T-helper 2 cell (primary cell): ENCODE measurements at regions not wholly inside any gene's neighbourhood (a gene's known extent, or its start where the extent isn't known, plus 50 kb on each side); places are given as distances from the start of the nearest gene placed in this dataset.

ENCODE experiments used
- DNase-seq, 5 experiments: peaks; one replicate each; pipeline versions ENCODE4 v3.0.0 to v3.0.0-alpha.2; 2012 to 2022

DNA sequence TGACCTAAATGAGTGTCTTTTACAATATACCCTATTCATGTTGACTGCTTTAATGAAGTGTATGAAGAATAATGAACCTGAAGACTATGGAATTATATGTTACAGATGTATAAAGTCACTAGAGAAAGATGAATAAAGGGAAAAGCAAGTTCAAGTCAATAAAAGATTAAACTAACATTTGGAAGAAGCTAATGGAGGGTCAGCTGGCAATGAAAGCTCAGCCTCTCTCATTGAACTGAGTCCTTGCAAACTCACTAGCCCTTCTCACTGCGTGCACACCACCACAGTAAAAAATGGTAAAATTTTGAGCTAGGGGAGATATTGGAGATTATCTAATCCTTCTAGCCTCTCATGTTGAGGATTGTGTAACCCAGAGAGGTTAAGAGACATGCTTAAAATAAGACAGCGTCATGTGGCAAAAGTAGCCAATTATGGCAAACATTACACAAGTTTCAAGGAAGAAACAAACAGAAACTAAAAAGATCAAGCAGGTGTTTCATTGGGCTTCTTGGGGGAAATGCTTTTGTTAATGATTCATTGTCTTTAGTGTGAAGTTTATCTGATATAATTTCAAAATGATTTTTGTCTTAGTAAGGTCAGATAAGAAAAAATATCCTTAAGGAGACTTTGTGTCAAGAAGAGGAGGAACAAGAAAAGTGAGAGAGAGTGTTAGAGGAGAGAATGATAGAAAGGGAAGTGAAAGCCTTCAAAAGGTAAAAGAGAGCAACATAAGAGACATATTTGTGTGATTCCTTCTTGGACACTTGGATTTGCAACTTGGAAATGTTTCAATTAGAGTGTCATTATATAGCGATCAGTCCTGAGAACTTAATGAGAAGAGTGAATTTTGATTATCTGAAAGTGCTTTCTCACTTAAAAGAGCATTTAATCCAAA is 893.7 kb upstream of the FAM98A start:
- DNase-seq, result no peak

- DNase-seq, result no peak
Observed at GRCh38 chr2:34486965-34487364, 887.9 kb upstream of the FAM98A start.

DNA sequence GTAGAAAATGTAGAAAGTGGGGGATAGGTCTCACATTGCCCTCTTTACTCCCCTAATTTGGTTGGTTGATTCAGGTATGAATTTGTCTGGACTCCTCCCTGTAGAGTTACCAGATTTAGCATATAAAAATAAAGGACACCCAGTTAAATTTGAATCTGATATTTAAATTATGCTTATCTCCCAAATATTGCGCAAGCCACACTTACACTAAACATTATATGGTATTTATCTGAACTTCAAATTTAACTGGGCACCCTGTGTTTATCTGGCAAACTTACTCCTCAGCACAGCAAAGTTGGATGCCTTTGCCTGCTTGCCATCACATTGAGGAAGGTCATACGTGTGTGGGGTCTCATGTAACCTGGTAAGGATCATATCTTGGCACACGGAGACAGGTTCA is 882.4 kb upstream of the FAM98A start:
- no peak for DNase-seq

DNA sequence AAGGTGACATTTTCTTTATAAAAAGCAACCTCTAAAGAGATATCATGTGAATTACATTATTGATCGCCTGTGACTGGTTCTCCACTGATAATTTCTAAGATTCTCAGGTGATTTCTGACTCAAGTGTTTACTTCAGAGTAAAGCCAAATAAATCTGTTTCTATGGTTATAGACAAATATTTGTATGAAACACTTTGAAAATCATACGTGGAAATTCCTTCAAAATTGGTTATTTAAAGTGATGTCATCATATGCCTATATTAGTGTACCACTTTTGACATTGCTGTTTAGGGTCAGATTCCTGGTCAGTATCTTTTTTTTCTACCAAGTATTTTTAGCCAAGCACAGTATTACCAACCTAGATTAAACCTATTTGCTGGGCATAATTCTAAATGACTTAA is 881.3 kb upstream of the FAM98A start:
- DNase-seq, result no peak

DNA sequence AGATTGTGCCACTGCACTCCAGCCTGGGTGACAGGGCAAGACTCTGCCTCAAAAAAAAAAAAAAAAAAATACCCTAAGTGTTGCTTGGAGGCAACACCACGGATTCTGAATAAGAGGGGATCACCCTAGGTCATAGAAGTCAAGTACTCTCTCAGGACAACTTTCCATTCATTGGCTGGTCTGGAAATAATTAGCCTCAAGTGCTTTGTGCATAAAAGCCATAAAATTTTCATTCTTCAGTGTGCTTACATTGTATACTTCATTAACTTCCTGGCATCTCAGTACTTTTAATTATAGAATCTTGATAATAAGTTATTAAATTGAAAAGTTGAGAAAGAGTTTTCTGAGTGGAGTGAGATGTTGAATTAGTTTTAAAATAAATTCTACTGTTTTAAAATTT is 876.1 kb upstream of the FAM98A start:
- no peak for DNase-seq

DNA sequence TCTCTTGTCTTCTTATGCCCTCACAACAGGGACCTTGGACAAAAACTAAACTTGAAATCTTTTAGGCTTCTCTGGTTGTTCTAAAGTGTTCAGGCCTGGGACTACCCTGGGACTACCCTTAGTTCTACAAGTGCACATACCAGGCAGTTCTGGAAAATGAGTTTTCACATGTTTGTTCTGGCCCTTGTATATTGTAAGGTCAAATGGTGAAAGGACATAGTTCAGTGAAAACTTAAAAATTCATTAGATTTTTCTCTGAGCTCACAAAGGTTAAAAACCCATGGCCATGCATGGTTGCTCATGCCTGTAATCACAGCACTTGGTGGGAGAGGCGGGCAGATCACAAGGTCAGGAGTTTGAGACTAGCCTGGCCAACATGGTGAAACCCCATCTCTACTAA is 875.5 kb upstream of the FAM98A start:
- no peak for DNase-seq

- DNase-seq, result no peak
Observed at GRCh38 chr2:34447097-34447496, 848.0 kb upstream of the FAM98A start.

GRCh38 chr2:34423301-34423700 is 824.2 kb upstream of the FAM98A start:
- DNase-seq, result no peak

- DNase-seq, result no peak
Observed at GRCh38 chr2:34419856-34420255, 820.8 kb upstream of the FAM98A start.

- DNase-seq, result no peak
Observed at GRCh38 chr2:34416856-34417255, 817.8 kb upstream of the FAM98A start.

GRCh38 chr2:34414856-34415255 is 815.8 kb upstream of the FAM98A start:
- no peak for DNase-seq

DNA sequence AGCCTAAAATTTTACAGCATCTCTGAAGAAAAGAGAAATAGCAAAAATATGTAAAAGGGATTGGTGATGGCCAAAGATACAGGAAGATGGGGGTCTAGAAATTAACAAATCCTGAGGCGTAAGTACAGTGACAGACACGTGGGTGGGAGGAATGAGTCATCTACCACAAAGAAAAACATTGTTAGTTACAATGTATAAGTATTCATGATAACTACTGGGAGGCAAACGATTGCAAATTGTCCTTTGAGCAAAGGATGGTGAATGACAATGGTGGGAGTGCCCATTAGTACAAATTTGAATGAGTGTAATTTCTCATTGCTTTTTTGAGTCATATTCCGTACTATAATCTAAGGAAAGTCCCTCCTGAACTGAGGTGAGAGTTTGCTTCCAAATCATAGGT is 809.0 kb upstream of the FAM98A start:
- DNase-seq, result peak in 1 of 5 experiments; percentile 2

DNA sequence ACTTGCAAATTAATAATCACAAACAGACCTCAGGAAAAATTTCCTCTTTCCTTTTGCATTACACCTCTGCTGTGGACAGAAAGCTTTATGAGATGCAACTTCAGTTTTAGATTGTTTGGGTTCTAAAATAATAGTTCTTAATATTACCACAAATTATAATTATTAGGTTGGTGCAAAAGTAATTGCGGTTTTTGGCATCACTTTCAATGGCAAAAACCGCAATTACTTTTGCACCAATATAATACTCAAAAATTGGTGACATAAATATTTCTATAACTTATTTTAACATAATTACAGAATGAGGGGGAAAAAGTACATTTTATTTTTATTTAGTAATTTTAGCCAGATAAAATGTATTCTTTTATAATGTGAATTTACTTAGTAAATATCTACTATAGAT is 804.4 kb upstream of the FAM98A start:
- no peak for DNase-seq

DNA sequence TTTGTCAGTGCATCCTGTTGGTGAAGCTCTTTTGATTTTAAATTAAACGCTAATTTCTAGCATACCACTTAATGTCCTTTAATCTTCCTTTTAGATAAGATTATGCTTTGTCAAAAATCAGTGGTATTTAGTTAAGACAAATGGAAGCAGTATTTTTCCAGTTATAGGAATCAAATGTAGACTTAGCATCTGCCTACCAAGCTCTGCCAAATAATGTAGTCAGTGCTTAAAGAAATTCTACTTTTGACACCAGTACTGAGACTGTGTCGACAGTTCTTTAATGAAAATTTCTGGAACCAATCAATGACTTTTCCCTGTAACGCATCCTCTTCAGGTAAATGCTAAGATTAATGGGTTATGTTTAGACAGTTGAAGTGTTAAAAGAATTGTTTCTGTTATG is 803.3 kb upstream of the FAM98A start:
- no peak for DNase-seq

GRCh38 chr2:34401186-34401585 is 802.1 kb upstream of the FAM98A start:
- DNase-seq, result no peak

DNA sequence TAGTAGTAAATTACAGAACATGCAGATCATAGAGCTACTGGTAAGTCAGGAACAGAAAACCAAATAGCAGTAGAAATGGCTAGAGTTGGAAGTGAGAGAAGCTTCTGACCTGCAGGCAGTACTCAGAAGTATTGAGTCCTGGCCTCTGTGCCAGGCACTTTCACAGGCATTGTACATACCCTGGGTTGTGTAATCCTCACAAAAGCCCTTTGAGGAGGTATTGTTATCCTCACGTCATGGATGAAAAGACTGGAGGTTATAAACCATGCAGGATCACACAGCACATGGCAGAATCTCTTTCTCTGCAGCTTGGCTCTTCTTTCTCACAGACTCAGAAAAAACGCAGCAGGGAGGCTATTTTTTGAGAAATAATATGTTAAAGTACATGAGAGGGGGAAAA is 789.3 kb upstream of the FAM98A start:
- no peak for DNase-seq

GRCh38 chr2:34387536-34387935 is 788.4 kb upstream of the FAM98A start:
- no peak for DNase-seq

GRCh38 chr2:34379586-34379985 is 780.5 kb upstream of the FAM98A start:
- no peak for DNase-seq

DNA sequence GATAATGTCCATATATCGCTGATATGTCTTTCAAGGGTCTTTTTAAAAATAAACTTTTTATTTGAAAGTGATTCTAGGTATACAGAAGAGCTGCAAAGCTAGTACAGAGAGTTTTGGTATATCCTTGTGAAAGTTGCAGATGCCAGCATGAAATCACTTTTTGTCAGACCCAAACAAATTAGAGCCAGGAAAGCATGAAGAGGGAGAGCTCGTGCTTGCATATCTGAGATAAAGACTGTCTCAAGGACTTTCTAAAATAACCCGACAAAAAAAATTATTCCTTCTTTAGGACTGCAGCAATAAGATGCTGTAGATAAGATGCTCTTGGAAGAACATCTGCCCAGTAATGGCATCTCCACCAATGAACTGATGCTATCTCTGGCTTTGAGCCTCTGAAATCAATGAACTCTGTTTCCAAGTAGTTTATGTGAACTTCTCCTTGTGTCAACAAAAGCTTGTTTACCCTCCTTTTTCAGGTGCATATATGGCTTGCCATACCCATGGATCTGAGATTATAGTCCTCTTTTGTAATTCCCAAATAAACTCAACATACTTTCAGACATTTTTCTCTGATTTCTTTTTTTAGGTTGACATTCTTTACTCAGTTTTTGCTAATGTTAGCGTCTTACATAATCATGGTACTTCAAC is 774.6 kb upstream of the FAM98A start:
- no peak for DNase-seq

- no peak for DNase-seq
Observed at GRCh38 chr2:34372967-34373366, 773.9 kb upstream of the FAM98A start.

DNA sequence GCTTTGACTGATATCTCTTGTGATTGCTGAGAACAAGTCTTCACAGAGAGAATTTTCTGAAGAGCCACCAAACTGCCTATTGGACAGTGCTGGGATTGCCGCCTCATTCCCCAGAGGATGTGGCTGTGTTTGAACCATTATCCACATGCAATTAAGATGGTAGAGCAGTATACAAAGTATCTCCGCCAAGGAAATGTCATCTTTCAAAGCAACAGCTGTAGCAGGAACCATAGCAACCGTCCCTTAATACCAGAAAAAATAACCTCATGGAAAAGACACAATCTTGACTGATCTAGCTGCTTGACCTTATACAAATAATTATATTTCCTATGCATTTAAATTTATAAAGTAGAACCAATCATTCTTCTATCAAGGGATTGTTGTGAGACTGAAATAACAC is 772.6 kb upstream of the FAM98A start:
- DNase-seq, result no peak

DNA sequence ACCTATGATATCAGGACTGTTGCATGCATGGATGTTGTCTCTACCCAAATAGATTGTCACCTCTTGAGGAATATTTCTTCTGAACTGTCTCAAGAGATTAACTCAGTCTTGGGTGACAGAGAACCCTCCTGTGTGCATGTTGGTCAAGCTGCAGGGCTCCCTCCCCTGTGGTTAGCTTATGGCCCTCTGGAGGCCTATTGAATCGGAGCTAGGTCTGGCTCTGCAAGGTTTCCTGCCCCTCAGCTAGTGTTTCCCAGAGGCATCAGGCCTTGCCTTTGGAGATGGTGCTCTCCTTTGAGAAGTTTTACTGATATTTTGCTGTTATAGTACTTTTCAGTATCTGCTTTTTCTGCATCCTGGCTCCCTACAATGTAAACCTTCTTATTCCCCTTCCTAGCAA is 769.2 kb upstream of the FAM98A start:
- DNase-seq, result no peak

DNA sequence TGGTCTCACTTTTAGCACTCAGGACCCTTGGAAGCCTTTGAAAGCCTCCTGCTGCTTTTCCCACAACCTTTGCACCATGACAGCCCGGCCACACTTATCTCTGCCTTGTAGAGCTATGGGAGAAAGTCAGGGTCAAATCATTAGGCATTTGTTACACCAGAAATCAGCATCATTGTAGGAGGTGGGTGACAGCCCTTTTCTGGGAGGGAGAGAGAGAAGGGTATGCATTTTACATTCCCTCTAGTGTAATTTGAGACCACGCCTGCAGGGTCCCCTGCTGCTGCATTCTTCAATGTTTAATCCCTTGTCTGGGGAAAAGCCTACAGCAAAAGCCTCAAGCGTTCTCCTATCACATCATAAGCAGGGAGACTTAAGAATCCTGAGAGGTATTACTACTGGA is 766.8 kb upstream of the FAM98A start:
- DNase-seq, result no peak

DNA sequence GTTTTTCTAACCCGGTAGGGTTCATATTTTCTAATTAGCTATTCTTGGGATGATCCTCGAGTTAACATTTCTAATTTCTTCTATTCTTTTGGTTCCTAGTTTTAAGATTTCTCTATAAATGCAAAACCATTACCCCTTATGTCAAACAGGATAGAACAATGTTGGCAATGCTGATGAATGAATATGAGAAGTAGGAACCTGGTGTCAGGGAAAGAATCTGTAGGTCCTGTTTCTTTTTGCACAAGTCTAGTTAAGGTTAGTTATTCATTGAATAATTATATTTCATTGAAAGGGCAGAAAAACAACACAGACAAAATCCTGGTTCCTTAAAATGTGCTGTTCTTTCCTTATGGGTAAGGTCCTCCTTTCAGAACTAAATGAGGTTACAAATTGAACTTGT is 766.4 kb upstream of the FAM98A start:
- no peak for DNase-seq
